Adrenal gland (tissue), 9 donors: ENCODE measurements at regions not wholly inside any gene's neighbourhood (a gene's known extent, or its start where the extent isn't known, plus 50 kb on each side); places are given as distances from the start of the nearest gene placed in this dataset.

Experiments
- DNase-seq, 7 donors: peaks; one replicate each; pipeline ENCODE4 v3.0.0-alpha.2; 2019 to 2020
- H3K27ac ChIP-seq, 5 donors: fragments of 200-600 bp; sonication (generic) in 4 of 5; 1 replicate in 3 of 5; 2 replicates in 2 of 5; pipeline versions ENCODE4 v1.5.1 to v1.8.0; 2016 to 2020; ENCODE audit warnings: mild to moderate bottlenecking in 1 of 5
- H3K27me3 ChIP-seq: fragments of 200-600 bp; 2 replicates; pipeline ENCODE4 v1.8.0; 2021
- H3K36me3 ChIP-seq, 2 donors: fragments of 200-600 bp; replicated peaks in 1 of 2; 1 replicate in 1 of 2; 2 replicates in 1 of 2; pipeline versions ENCODE4 v1.5.1 to v1.8.0; 2018 to 2022
- H3K4me1 ChIP-seq, 2 donors: fragments of 200-600 bp; replicated peaks in 1 of 2; 1 replicate in 1 of 2; 2 replicates in 1 of 2; pipeline versions ENCODE4 v1.5.1 to v1.8.0; 2018 to 2021
- H3K4me3 ChIP-seq, 4 donors: fragments of 200-600 bp; sonication (generic) in 3 of 4; one replicate each; pipeline ENCODE4 v1.5.1; 2016 to 2018
- H3K9me3 ChIP-seq, 3 donors: fragments of 200-600 bp; sonication (generic) in 1 of 3; replicated peaks in 1 of 3; 1 replicate in 2 of 3; 2 replicates in 1 of 3; pipeline versions ENCODE4 v1.5.1 to v1.8.0; 2016 to 2021
- POLR2A ChIP-seq, 2 donors: fragments of 450-650 bp; IDR thresholded peaks; one replicate each; pipeline ENCODE4 v1.6.1; 2017; ENCODE audit warnings: antibody characterized with exemption in 2 of 2, mild to moderate bottlenecking in 2 of 2, moderate library complexity in 1 of 2
- WGBS, 4 donors: extraction: QIAGEN DNeasy Blood & Tissue Kit in 2 of 4; methylation state at CpG; one replicate each; pipeline versions ENCODE4 v1.1.5 to v1.1.7; 2013 to 2017; 5-methylcytosine and 5-hydroxymethylcytosine counted together
- intact Hi-C, 2 donors: fragments of 100-400 bp; cut with DNase I; formaldehyde crosslinking; loops; one replicate each; pipeline versions ENCODE4 v1.14.1 to v1.15.0; 2022 to 2023
- TF ChIP-seq, protein P1 (sequence below), 6 experiments: fragments of 450-650 bp in 4 of 6; fragments of 200-600 bp in 2 of 6; sonication (generic) in 1 of 6; IDR thresholded peaks; 1 replicate in 5 of 6; 2 replicates in 1 of 6; pipeline versions ENCODE4 v1.5.1 to v1.8.0; 2016 to 2021; ENCODE audit warnings: antibody characterized with exemption in 6 of 6, mild to moderate bottlenecking in 2 of 6, moderate library complexity in 1 of 6
- donor health status: healthy with polysubstance abuse.
- donor health status: Bipolar disorder and iron deficiency.
- donor health status: DM: yes; HTN: yes; CAD: no.
- donor health status: DM: no; HTN: no; CAD: no.
- donor health status: DM: no; HTN: no; CAD: no.

- no peaks in the 10 kb centered on the region for H3K9me3 ChIP-seq
- H3K4me3 ChIP-seq: no peak overlapping the region
- TF ChIP-seq POLR2A (IDR thresholded peaks at IDR 0.05): no peak
- TF ChIP-seq, protein P1, sequence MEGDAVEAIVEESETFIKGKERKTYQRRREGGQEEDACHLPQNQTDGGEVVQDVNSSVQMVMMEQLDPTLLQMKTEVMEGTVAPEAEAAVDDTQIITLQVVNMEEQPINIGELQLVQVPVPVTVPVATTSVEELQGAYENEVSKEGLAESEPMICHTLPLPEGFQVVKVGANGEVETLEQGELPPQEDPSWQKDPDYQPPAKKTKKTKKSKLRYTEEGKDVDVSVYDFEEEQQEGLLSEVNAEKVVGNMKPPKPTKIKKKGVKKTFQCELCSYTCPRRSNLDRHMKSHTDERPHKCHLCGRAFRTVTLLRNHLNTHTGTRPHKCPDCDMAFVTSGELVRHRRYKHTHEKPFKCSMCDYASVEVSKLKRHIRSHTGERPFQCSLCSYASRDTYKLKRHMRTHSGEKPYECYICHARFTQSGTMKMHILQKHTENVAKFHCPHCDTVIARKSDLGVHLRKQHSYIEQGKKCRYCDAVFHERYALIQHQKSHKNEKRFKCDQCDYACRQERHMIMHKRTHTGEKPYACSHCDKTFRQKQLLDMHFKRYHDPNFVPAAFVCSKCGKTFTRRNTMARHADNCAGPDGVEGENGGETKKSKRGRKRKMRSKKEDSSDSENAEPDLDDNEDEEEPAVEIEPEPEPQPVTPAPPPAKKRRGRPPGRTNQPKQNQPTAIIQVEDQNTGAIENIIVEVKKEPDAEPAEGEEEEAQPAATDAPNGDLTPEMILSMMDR (IDR thresholded peaks at IDR 0.05): no peak
- WGBS, 4 donors: 42 to 57% (median 50%) methylated on average over 6 of the region's 6 CpGs
- H3K36me3 ChIP-seq: no peaks in the 10 kb centered on the region
- no peak overlapping the region for H3K27ac ChIP-seq
- intact Hi-C loops: no loop called here
- H3K27me3 ChIP-seq: no peaks in the 10 kb centered on the region
- DNase-seq: no peak
- no peaks in the 10 kb centered on the region for H3K4me1 ChIP-seq
Measured at GRCh38 chr16:77637940-77638339, 84.4 kb upstream of the NUDT7 start.

DNA sequence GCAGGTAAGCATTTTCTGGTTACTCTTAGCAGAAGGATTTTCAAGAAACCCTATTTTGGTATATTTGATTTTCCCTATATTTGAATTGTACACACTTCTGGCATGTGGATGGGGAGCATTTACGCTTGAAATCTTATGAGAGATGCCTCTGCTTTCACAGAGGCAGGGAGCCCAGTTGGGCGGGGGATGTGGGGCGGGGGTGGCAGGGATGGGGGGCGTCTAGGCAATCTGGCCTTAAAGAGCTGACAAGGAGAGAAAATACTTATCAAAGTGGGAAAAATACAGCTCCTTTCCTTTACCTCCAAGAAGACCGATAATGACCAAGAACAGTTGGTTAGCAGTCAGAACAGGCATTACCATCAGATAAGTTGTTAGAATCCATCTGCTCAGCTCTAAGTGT, 79.1 kb upstream of the NUDT7 start:
- no peaks in the 10 kb centered on the region for H3K4me1 ChIP-seq
- H3K4me3 ChIP-seq: no peak overlapping the region
- DNase-seq: no peak
- H3K9me3 ChIP-seq: no peaks in the 10 kb centered on the region
- H3K27me3 ChIP-seq: no peaks in the 10 kb centered on the region
- intact Hi-C loops: no loop called here
- H3K36me3 ChIP-seq: no peaks in the 10 kb centered on the region
- WGBS, 4 donors: 71 to 92% (median 85%) methylated on average over 5 of the region's 5 CpGs
- no peak overlapping the region for H3K27ac ChIP-seq
- TF ChIP-seq, protein P1 (IDR thresholded peaks at IDR 0.05): no peak
- no peak for TF ChIP-seq POLR2A (IDR thresholded peaks at IDR 0.05)

DNA sequence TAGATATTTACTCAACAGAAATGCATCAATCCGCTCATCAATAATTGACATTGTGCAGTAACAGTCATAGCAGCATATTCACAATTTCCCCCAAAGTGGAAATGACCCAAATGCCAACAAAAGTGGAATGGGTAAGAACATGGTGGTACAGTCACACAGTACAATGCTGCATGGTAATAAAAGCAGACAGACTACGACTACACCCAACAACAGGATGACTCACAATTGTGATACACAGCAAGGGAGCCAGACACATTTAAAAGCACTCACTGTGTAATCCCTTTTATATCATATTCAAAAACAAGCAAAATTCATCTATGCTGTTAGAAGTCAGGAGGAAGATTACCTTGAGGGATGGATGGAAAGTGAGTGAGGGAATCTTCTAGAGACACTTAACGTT, 76.5 kb upstream of the NUDT7 start:
- intact Hi-C loops: no loop called here
- H3K27ac ChIP-seq: no peak overlapping the region
- H3K27me3 ChIP-seq: no peaks in the 10 kb centered on the region
- no peak for TF ChIP-seq POLR2A (IDR thresholded peaks at IDR 0.05)
- TF ChIP-seq, protein P1 (IDR thresholded peaks at IDR 0.05): no peak
- H3K9me3 ChIP-seq: no peaks in the 10 kb centered on the region
- H3K4me1 ChIP-seq: no peaks in the 10 kb centered on the region
- H3K36me3 ChIP-seq: no peaks in the 10 kb centered on the region
- WGBS, 4 donors: 55 to 73% (median 71%) methylated on average over 3 of the region's 3 CpGs
- DNase-seq: no peak
- no peak overlapping the region for H3K4me3 ChIP-seq

- Histone ChIP-seq H3K36me3 (no peaks in the 10 kb centered on the region), H3K4me1 (no peaks in the 10 kb centered on the region), H3K27me3 (no peaks in the 10 kb centered on the region), H3K27ac (no peak overlapping the region), H3K9me3 (no peaks in the 10 kb centered on the region), H3K4me3 (no peak overlapping the region)
- TF ChIP-seq, protein P1 (IDR thresholded peaks at IDR 0.05): no peak
- no peak for TF ChIP-seq POLR2A (IDR thresholded peaks at IDR 0.05)
- no peak for DNase-seq
- intact Hi-C loops: no loop called here
- 50 to 66% (median 56%) methylated on average over 1 of the region's 1 CpG for WGBS, 4 donors
Measured at GRCh38 chr16:77647726-77648125, 74.6 kb upstream of the NUDT7 start.
